GM12878 (cell line): ENCODE measurements at regions not wholly inside any gene's neighbourhood (a gene's known extent, or its start where the extent isn't known, plus 50 kb on each side); places are given as distances from the start of the nearest gene placed in this dataset.

ENCODE experiments used
- ATAC-seq: fragments of 200-7000 bp; cut with Tn5 transposase; 3 replicates; pipeline ENCODE4 v1.9.1; 2020; ENCODE audit warnings: mild to moderate bottlenecking, moderate library complexity
- BruUV-seq: library from RNA; stranded (reverse); fragments of 400-500 nt; replicated peaks from 2 replicates; lab custom pipeline; 2021; lab: Mats Ljungman, UMichigan
- CTCF ChIA-PET: fragments of 300-600 bp; sonication (Branson Sonifier 250); formaldehyde crosslinking; extraction: SDS; loops from one replicate; lab custom pipeline; 2021; ENCODE audit warnings: inconsistent platforms; lab: Yijun Ruan, JAX
- POLR2A ChIA-PET: fragments of 350-600 bp; formaldehyde crosslinking; extraction: SDS; loops from one replicate; lab custom pipeline; 2021; ENCODE audit warnings: inconsistent platforms; lab: Charles Lee
- RAD21 ChIA-PET: fragments of 300-600 bp; sonication (Branson Sonifier 250); formaldehyde crosslinking; loops from one replicate; lab custom pipeline; 2023; ENCODE audit warnings: antibody characterized with exemption; ENCODE audit not compliant: unreplicated experiment; lab: Charles Lee
- SMC1A ChIA-PET: fragments of 300-600 bp; sonication (Branson Sonifier 250); formaldehyde crosslinking; loops from one replicate; lab custom pipeline; 2023; ENCODE audit not compliant: unreplicated experiment, uncharacterized antibody; lab: Charles Lee
- DNase-seq: peaks from one replicate; pipeline ENCODE4 v3.0.0-alpha.2; 2011; ENCODE audit warnings: low read depth, low spot score
- FAIRE-seq: peaks from 3 replicates; lab custom pipeline; 2011; peaks lifted over from hg19 to GRCh38; lab: Jason Lieb, UNC
- H2AFZ ChIP-seq: 2 replicates; pipeline ENCODE4 v1.6.0; 2011; ENCODE audit warnings: low read depth, low read length, control low read depth; ENCODE audit not compliant: control insufficient read depth
- H3K27ac ChIP-seq: 2 replicates; pipeline ENCODE4 v1.5.1; 2011; ENCODE audit warnings: control low read depth; ENCODE audit not compliant: control insufficient read depth, insufficient read depth
- H3K27me3 ChIP-seq, 2 experiments: replicated peaks in 1 of 2; 2 replicates each; pipeline versions ENCODE4 v1.6.0 to v1.6.1; 2011; ENCODE audit warnings: low read length in 1 of 2; ENCODE audit not compliant: control insufficient read depth in 2 of 2, insufficient read depth in 2 of 2
- H3K36me3 ChIP-seq, 2 experiments: 2 replicates each; pipeline ENCODE4 v1.5.1; 2011; ENCODE audit warnings: low read length in 1 of 2; ENCODE audit not compliant: control insufficient read depth in 2 of 2, insufficient read depth in 2 of 2
- H3K4me1 ChIP-seq: 2 replicates; pipeline ENCODE4 v1.6.1; 2011; ENCODE audit warnings: mild to moderate bottlenecking, low read length, moderate library complexity, mixed read lengths; ENCODE audit not compliant: control insufficient read depth, insufficient read depth
- H3K4me2 ChIP-seq: 2 replicates; pipeline ENCODE4 v1.6.0; 2011; ENCODE audit warnings: control low read depth; ENCODE audit not compliant: control insufficient read depth, insufficient read depth
- H3K4me3 ChIP-seq: fragments of 200-600 bp; sonication (generic); 2 replicates; pipeline ENCODE4 v1.5.1; 2016
- H3K79me2 ChIP-seq: 2 replicates; pipeline ENCODE4 v1.6.0; 2011; ENCODE audit warnings: low read length; ENCODE audit not compliant: control insufficient read depth, insufficient read depth
- H3K9ac ChIP-seq: 2 replicates; pipeline ENCODE4 v1.8.0; 2011; ENCODE audit warnings: low read length, control low read depth, mixed read lengths; ENCODE audit not compliant: control insufficient read depth, insufficient read depth
- H3K9me3 ChIP-seq: replicated peaks from 3 replicates; pipeline ENCODE4 v1.5.1; 2011; ENCODE audit warnings: mild to moderate bottlenecking, low read length; ENCODE audit not compliant: control insufficient read depth, insufficient read depth
- H4K20me1 ChIP-seq: 2 replicates; pipeline ENCODE4 v1.6.0; 2011; ENCODE audit not compliant: control insufficient read depth, insufficient read depth
- FOS ChIP-seq: IDR thresholded peaks from 3 replicates; pipeline ENCODE4 v1.6.1; 2011; ENCODE audit warnings: borderline replicate concordance; ENCODE audit not compliant: insufficient read length; ENCODE audit errors: extremely low read depth
- FOXK2 ChIP-seq: fragments of 450-650 bp; IDR thresholded peaks from 2 replicates; pipeline ENCODE4 v1.6.1; 2017; ENCODE audit warnings: mild to moderate bottlenecking, moderate library complexity
- MEF2B ChIP-seq: fragments of 450-650 bp; IDR thresholded peaks from 2 replicates; pipeline ENCODE4 v1.6.1; 2018; ENCODE audit warnings: mild to moderate bottlenecking, moderate library complexity; ENCODE audit not compliant: partially characterized antibody, poor library complexity, severe bottlenecking
- MYC ChIP-seq: IDR thresholded peaks from 2 replicates; pipeline ENCODE4 v1.6.1; 2011; ENCODE audit warnings: mild to moderate bottlenecking, low read length, moderate library complexity, inconsistent platforms; ENCODE audit not compliant: insufficient read depth, insufficient replicate concordance, insufficient read length, severe bottlenecking
- NR2C1 ChIP-seq: fragments of 450-650 bp; IDR thresholded peaks from 2 replicates; pipeline ENCODE4 v1.6.1; 2017; ENCODE audit warnings: antibody characterized with exemption, mild to moderate bottlenecking, moderate library complexity
- PKNOX1 ChIP-seq: fragments of 450-650 bp; IDR thresholded peaks from 2 replicates; pipeline ENCODE4 v1.6.1; 2016; ENCODE audit warnings: mild to moderate bottlenecking
- STAT3 ChIP-seq: IDR thresholded peaks from 2 replicates; pipeline ENCODE4 v1.6.1; 2011; ENCODE audit warnings: low read depth, low read length, improper control_type of control experiment
- SUPT20H ChIP-seq: IDR thresholded peaks from 2 replicates; pipeline ENCODE4 v1.6.1; 2011; ENCODE audit warnings: low read depth, mild to moderate bottlenecking, low read length, moderate library complexity, borderline replicate concordance; ENCODE audit not compliant: control insufficient read depth
- TAF1 ChIP-seq: IDR thresholded peaks from 2 replicates; pipeline ENCODE4 v1.6.1; 2011; ENCODE audit warnings: mild to moderate bottlenecking, low read depth, low read length, borderline replicate concordance
- ZNF207 ChIP-seq: fragments of 450-650 bp; IDR thresholded peaks from 2 replicates; pipeline ENCODE4 v1.6.1; 2014; ENCODE audit warnings: antibody characterized with exemption, mild to moderate bottlenecking, borderline replicate concordance
- WGBS: methylation state at CpG from one replicate; pipeline ENCODE4 v1.1.6; 2016; ENCODE audit warnings: low lambda C conversion rate; ENCODE audit not compliant: insufficient replicate concordance, insufficient coverage; ENCODE audit errors: missing lambda C conversion rate; 5-methylcytosine and 5-hydroxymethylcytosine counted together
- in situ Hi-C: fragments of 300-500 bp; cut with MboI; formaldehyde crosslinking; loops from 9 replicates; pipeline ENCODE4 v1.14.3; 2018; ENCODE audit warnings: mixed read lengths
- intact Hi-C: fragments of 100-400 bp; cut with micrococcal nuclease; formaldehyde crosslinking; loops from one replicate; pipeline ENCODE4 v1.14.2; 2022; ENCODE audit not compliant: unreplicated experiment
- TF ChIP-seq, protein P1 (sequence below): fragments of 450-650 bp; IDR thresholded peaks from 2 replicates; pipeline ENCODE4 v1.6.1; 2014; ENCODE audit warnings: mild to moderate bottlenecking
- TF ChIP-seq, protein P2 (sequence below): fragments of 450-650 bp; conservative IDR thresholded peaks from 2 replicates; pipeline ENCODE4 v1.6.1; 2017; ENCODE audit warnings: mild to moderate bottlenecking, moderate library complexity

- H3K9me3 ChIP-seq: no peaks in the 10 kb centered on the region
- intact Hi-C loops (no loop called here), in situ Hi-C loops (no loop called here)
- TF ChIP-seq, protein P1, sequence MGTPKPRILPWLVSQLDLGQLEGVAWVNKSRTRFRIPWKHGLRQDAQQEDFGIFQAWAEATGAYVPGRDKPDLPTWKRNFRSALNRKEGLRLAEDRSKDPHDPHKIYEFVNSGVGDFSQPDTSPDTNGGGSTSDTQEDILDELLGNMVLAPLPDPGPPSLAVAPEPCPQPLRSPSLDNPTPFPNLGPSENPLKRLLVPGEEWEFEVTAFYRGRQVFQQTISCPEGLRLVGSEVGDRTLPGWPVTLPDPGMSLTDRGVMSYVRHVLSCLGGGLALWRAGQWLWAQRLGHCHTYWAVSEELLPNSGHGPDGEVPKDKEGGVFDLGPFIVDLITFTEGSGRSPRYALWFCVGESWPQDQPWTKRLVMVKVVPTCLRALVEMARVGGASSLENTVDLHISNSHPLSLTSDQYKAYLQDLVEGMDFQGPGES: no peak
- TF ChIP-seq SUPT20H (no peak), MEF2B (no peak), NR2C1 (no peak), TAF1 (no peak), PKNOX1 (no peak), FOXK2 (no peak), FOS (no peak), ZNF207 (no peak), MYC (no peak), STAT3 (no peak)
- TF ChIP-seq, protein P2, sequence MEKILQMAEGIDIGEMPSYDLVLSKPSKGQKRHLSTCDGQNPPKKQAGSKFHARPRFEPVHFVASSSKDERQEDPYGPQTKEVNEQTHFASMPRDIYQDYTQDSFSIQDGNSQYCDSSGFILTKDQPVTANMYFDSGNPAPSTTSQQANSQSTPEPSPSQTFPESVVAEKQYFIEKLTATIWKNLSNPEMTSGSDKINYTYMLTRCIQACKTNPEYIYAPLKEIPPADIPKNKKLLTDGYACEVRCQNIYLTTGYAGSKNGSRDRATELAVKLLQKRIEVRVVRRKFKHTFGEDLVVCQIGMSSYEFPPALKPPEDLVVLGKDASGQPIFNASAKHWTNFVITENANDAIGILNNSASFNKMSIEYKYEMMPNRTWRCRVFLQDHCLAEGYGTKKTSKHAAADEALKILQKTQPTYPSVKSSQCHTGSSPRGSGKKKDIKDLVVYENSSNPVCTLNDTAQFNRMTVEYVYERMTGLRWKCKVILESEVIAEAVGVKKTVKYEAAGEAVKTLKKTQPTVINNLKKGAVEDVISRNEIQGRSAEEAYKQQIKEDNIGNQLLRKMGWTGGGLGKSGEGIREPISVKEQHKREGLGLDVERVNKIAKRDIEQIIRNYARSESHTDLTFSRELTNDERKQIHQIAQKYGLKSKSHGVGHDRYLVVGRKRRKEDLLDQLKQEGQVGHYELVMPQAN: no peak
- RAD21 ChIA-PET: no interaction called here
- no peak overlapping the region for H3K9ac ChIP-seq
- H3K4me2 ChIP-seq: no peak overlapping the region
- SMC1A ChIA-PET: no interaction called here
- ATAC-seq: no peak
- H3K27ac ChIP-seq: no peak overlapping the region
- no peak overlapping the region for H2AFZ ChIP-seq
- no peak for FAIRE-seq
- H3K79me2 ChIP-seq: no peaks in the 10 kb centered on the region
- H3K27me3 ChIP-seq: no peaks in the 10 kb centered on the region; a peak in 1 of 4 replicates
- H3K4me1 ChIP-seq: no peaks in the 10 kb centered on the region
- no peak for DNase-seq
- POLR2A ChIA-PET: no interaction called here
- BruUV-seq: no TSS peak
- H3K4me3 ChIP-seq: no peak overlapping the region
- 53% methylated on average over 16 of the region's 17 CpGs for WGBS
- no peaks in the 10 kb centered on the region for H3K36me3 ChIP-seq
- CTCF ChIA-PET: no interaction called here
- H4K20me1 ChIP-seq: no peaks in the 10 kb centered on the region
Observed at GRCh38 chr6:166721576-166721975, 94.5 kb upstream of the RPS6KA2 start.
